ENCODE measurements at regions not wholly inside any gene's neighbourhood (a gene's known extent, or its start where the extent isn't known, plus 50 kb on each side); places are given as distances from the start of the nearest gene placed in this dataset.

DNA sequence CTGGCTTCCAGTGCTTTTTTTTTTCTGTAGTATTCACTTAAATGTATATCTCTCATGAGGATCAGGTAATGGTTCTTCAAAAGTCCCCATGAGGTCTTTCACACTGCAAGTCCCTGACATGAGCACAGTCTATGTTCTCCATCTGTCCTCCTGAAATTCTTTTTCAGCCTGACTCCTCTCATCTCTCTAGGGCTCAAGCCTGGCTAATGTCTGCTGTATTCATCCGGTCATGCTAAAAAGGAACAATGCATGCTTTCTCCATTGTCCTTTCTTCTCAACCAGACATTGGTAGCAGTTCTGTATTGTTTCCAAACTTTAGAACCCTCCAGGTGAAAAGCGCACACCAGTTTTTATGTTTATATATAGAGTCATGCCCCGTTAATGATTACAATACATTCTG is 368.3 kb upstream of the OLFM3 start:
- intact Hi-C loops (cut with DNase I), result no loop called here
- ATAC-seq (ENCODE audit: low FRiP score) (no peak), DNase-seq (no peak)
- H3K27ac ChIP-seq (ENCODE audit: low read depth in 1 of 2, low read length in 2 of 2), result no peak overlapping the region
- H3K36me3 ChIP-seq (ENCODE audit: control insufficient read depth in 1 of 2, insufficient read depth in 2 of 2, low read length in 1 of 2), result no peaks in the 10 kb centered on the region
- H3K27me3 ChIP-seq (ENCODE audit: control insufficient read depth in 1 of 2, insufficient read depth in 2 of 2, low read length in 1 of 2), result no peaks in the 10 kb centered on the region
- H3K9me3 ChIP-seq (ENCODE audit: control insufficient read depth, low read length), result no peaks in the 10 kb centered on the region
- no peak overlapping the region for H3K4me3 ChIP-seq (ENCODE audit: low read length in 2 of 2)
- WGBS, 2 donors, result 81 to 91% methylated on average over 3 of the region's 3 CpGs
- H3K4me1 ChIP-seq (ENCODE audit: control insufficient read depth in 1 of 2, insufficient read depth in 2 of 2, low read length in 2 of 2), result no peaks in the 10 kb centered on the region

DNA sequence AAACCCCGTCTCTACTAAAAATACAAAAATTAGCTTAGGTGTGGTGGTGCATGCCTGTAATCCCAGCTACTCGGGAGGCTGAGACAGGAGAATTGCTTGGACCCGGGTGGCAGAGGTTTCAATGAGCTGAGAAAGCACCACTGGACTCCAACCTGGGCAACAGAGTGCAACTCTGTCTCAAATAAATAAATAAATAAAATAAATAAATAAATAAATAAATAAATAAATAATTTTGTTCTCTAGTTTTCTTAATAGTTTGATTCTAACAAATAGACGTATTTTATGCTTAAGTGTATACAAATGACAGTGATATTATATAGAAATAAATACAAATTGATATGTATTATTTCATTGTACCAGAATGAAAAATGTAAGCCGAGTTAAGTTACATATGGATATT is 339.9 kb upstream of the OLFM3 start:
- intact Hi-C loops (cut with DNase I), result no loop called here
- ATAC-seq (ENCODE audit: low FRiP score), result no peak
- H3K36me3 ChIP-seq (ENCODE audit: control insufficient read depth in 1 of 2, insufficient read depth in 2 of 2, low read length in 1 of 2), result no peaks in the 10 kb centered on the region
- no peaks in the 10 kb centered on the region for H3K9me3 ChIP-seq (ENCODE audit: control insufficient read depth, low read length)
- no peaks in the 10 kb centered on the region for H3K27me3 ChIP-seq (ENCODE audit: control insufficient read depth in 1 of 2, insufficient read depth in 2 of 2, low read length in 1 of 2)
- WGBS, 2 donors, result 90% methylated on average over 5 of the region's 5 CpGs
- no peak overlapping the region for H3K4me3 ChIP-seq (ENCODE audit: low read length in 2 of 2)
- H3K4me1 ChIP-seq (ENCODE audit: control insufficient read depth in 1 of 2, insufficient read depth in 2 of 2, low read length in 2 of 2), result no peaks in the 10 kb centered on the region
- H3K27ac ChIP-seq (ENCODE audit: low read depth in 1 of 2, low read length in 2 of 2), result no peak overlapping the region
- no peak for DNase-seq

DNA sequence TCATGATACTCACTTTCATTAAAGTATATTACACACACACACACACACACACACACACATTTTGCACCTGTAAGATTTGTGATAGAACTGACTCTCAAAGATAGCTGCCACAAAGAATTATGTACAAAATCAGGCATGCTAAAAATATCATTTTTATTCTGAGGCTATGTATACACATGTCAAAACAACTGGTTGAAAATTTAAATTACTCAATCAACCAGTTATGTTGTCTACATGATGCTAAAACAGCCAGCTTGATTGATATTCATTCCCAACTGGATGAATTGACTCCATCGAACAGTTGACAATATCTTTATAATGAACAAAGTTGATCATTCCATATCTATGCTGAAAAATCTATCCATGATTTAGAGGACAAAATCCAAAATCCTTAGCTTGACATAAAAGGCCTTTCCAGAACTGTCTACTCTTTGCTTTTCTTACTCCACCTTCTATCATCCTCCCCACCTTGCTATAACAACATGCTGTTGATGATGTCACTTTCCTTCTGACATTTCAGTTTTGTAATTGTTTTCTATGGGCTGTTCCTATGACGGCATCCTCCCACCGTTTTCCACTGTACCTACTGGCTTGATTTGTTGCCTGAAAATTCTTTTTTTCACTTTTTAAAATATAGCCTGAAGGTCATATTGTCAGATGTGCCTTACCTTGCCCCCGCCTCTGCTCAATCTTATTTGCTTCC is 321.5 kb upstream of the OLFM3 start:
- DNase-seq (no peak), ATAC-seq (ENCODE audit: low FRiP score) (no peak)
- H3K27me3 ChIP-seq (ENCODE audit: control insufficient read depth in 1 of 2, insufficient read depth in 2 of 2, low read length in 1 of 2), result no peaks in the 10 kb centered on the region
- H3K27ac ChIP-seq (ENCODE audit: low read depth in 1 of 2, low read length in 2 of 2), result no peak overlapping the region
- H3K4me3 ChIP-seq (ENCODE audit: low read length in 2 of 2), result no peak overlapping the region
- no peaks in the 10 kb centered on the region for H3K36me3 ChIP-seq (ENCODE audit: control insufficient read depth in 1 of 2, insufficient read depth in 2 of 2, low read length in 1 of 2)
- 77 to 82% methylated on average over 4 of the region's 4 CpGs for WGBS, 2 donors
- intact Hi-C loops (cut with DNase I), result no loop called here
- H3K4me1 ChIP-seq (ENCODE audit: control insufficient read depth in 1 of 2, insufficient read depth in 2 of 2, low read length in 2 of 2), result no peaks in the 10 kb centered on the region
- H3K9me3 ChIP-seq (ENCODE audit: control insufficient read depth, low read length), result no peaks in the 10 kb centered on the region

DNA sequence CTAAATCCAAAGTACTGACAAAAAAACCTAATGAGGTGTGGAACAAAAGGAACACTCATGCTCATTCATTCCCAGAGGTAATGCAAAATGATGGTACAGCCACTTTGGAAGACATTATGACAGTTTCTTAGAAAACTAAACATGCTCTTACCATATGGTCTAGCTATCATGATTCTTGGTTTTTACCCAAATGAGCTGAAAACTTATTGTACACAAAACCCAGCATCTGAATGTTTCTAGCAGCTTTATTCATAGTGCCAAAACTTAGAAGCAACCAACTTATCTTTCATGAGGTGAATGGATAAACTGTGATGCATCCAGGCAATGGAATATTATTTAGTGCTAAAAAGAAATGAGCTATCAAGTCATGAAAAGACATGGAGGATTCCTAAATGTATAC is 318.4 kb upstream of the OLFM3 start:
- H3K27me3 ChIP-seq (ENCODE audit: control insufficient read depth in 1 of 2, insufficient read depth in 2 of 2, low read length in 1 of 2), result no peaks in the 10 kb centered on the region
- intact Hi-C loops (cut with DNase I), result no loop called here

DNA sequence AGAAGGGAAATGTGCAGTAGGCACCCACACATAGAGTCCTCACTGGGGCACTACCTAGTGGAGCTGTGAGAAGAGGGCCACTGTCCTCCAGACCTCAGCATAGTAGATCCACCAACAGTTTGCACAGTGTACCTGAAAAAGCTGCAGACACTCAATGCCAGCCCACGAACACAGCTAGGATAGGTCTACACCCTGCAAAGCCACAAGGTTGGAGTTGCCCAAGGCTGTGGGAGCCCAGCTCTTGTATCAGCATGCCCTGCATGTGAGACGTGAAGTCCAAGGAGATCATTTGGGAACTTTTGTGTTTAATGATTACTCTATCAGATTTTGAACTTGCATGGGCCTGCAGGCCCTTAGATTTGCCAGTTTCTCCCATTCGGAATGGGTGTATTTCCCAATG is 299.4 kb upstream of the OLFM3 start:
- Histone ChIP-seq H3K4me3 (ENCODE audit: low read length in 2 of 2) (no peak overlapping the region), H3K4me1 (ENCODE audit: control insufficient read depth in 1 of 2, insufficient read depth in 2 of 2, low read length in 2 of 2) (no peaks in the 10 kb centered on the region), H3K36me3 (ENCODE audit: control insufficient read depth in 1 of 2, insufficient read depth in 2 of 2, low read length in 1 of 2) (no peaks in the 10 kb centered on the region), H3K27ac (ENCODE audit: low read depth in 1 of 2, low read length in 2 of 2) (no peak overlapping the region), H3K9me3 (ENCODE audit: control insufficient read depth, low read length) (no peaks in the 10 kb centered on the region), H3K27me3 (ENCODE audit: control insufficient read depth in 1 of 2, insufficient read depth in 2 of 2, low read length in 1 of 2) (no peaks in the 10 kb centered on the region)
- 79 to 87% methylated on average over 3 of the region's 3 CpGs for WGBS, 2 donors
- DNase-seq, result peak in 1 of 2 donors; percentile 62
- no peak for ATAC-seq (ENCODE audit: low FRiP score)
- intact Hi-C loops (cut with DNase I), result no loop called here

More for the DNA sequence above, 318.4 kb upstream of the OLFM3 start:
- Histone ChIP-seq H3K27ac (ENCODE audit: low read depth in 1 of 2, low read length in 2 of 2) (no peak overlapping the region), H3K9me3 (ENCODE audit: control insufficient read depth, low read length) (no peaks in the 10 kb centered on the region), H3K4me1 (ENCODE audit: control insufficient read depth in 1 of 2, insufficient read depth in 2 of 2, low read length in 2 of 2) (no peaks in the 10 kb centered on the region), H3K4me3 (ENCODE audit: low read length in 2 of 2) (no peak overlapping the region), H3K36me3 (ENCODE audit: control insufficient read depth in 1 of 2, insufficient read depth in 2 of 2, low read length in 1 of 2) (no peaks in the 10 kb centered on the region)
- DNase-seq (no peak), ATAC-seq (ENCODE audit: low FRiP score) (no peak)

DNA sequence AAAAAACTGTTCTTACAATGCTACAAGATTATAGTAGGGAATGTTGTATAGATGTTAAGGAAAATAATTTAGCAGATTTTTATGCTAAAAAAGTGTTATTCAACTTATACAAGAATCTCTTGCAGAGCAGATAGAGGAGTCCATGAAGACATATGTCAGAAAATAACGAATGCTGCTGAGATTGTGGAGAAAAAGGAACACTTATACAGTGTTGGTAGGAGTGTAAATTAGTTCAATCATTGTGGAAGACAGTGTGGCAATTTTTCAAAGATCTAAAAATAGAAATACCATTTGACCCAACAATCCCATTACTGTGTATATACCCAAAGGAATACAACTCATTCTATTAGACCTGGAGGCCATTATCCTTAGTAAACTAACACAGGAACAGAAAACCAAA is 286.2 kb upstream of the OLFM3 start:
- 58 to 81% methylated on average over 1 of the region's 1 CpG for WGBS, 2 donors
- intact Hi-C loops (cut with DNase I), result no loop called here

DNA sequence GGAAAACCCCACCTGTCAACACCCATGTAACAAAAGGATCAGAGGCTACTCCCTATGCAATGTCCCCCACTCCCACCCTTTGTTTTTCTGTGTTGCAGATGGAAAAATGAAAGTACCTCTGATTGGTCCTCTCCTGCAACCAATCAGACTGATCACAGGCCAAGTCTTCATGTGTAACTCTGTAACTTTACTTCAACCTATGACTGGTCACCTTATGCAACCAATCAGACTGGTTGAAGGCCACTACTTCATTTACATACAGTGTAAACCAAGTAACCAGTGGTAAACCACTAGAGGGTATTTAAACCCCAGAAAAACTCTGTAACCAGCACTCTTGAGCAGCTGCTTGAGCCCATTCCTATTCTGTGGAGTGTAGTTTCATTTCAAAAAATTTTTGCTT is 266.3 kb upstream of the OLFM3 start:
- Histone ChIP-seq H3K4me1 (ENCODE audit: control insufficient read depth in 1 of 2, insufficient read depth in 2 of 2, low read length in 2 of 2) (no peaks in the 10 kb centered on the region), H3K27ac (ENCODE audit: low read depth in 1 of 2, low read length in 2 of 2) (no peak overlapping the region), H3K27me3 (ENCODE audit: control insufficient read depth in 1 of 2, insufficient read depth in 2 of 2, low read length in 1 of 2) (no peaks in the 10 kb centered on the region), H3K36me3 (ENCODE audit: control insufficient read depth in 1 of 2, insufficient read depth in 2 of 2, low read length in 1 of 2) (no peaks in the 10 kb centered on the region), H3K4me3 (ENCODE audit: low read length in 2 of 2) (no peak overlapping the region), H3K9me3 (ENCODE audit: control insufficient read depth, low read length) (no peaks in the 10 kb centered on the region)
- intact Hi-C loops (cut with DNase I), result no loop called here
- ATAC-seq (ENCODE audit: low FRiP score) (no peak), DNase-seq (no peak)

More for the DNA sequence above, 286.2 kb upstream of the OLFM3 start:
- H3K27ac ChIP-seq (ENCODE audit: low read depth in 1 of 2, low read length in 2 of 2), result no peak overlapping the region
- no peaks in the 10 kb centered on the region for H3K9me3 ChIP-seq (ENCODE audit: control insufficient read depth, low read length)
- no peaks in the 10 kb centered on the region for H3K4me1 ChIP-seq (ENCODE audit: control insufficient read depth in 1 of 2, insufficient read depth in 2 of 2, low read length in 2 of 2)
- ATAC-seq (ENCODE audit: low FRiP score) (no peak), DNase-seq (no peak)
- no peaks in the 10 kb centered on the region for H3K27me3 ChIP-seq (ENCODE audit: control insufficient read depth in 1 of 2, insufficient read depth in 2 of 2, low read length in 1 of 2)
- H3K36me3 ChIP-seq (ENCODE audit: control insufficient read depth in 1 of 2, insufficient read depth in 2 of 2, low read length in 1 of 2), result no peaks in the 10 kb centered on the region
- no peak overlapping the region for H3K4me3 ChIP-seq (ENCODE audit: low read length in 2 of 2)

DNA sequence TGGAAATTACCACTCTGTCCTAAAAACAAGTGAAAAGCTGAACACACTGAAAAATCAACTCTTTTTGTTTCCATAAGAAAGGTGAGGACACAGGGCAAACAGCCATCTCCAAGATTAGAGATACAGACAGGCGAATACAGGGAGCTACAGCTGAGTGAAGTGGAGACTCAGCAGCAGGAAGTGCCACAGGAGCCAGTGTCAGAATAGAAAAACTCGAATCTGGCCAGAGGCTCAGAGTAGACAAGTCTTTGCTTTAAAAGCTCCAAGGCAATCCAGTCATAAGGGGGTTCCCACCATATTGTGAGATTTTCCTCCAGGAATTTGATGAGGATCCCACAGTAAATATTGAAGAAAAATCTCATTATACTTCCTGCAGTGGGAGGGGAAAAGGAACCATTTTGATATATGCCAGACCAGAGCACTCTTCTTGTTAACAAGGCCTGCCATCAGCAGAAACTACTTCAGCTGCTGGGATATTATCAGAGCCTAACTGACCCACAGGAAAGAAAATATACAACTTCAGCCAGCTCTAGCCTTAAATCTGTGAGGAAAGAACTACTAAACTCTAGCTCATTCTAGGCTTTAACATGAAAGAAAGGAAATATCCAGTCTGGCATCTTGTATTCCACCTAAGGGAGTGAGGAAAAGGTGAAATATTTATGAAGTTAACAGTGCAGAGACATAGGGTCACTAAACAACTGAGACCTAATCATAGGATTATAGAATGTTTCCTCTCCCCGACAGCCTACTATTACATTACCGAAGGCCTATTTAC is 256.2 kb upstream of the OLFM3 start:
- H3K27me3 ChIP-seq (ENCODE audit: control insufficient read depth in 1 of 2, insufficient read depth in 2 of 2, low read length in 1 of 2), result peaks cover 0 to 1% of the 10 kb centered on the region in 2 donors
- 54 to 58% methylated on average over 4 of the region's 4 CpGs for WGBS, 2 donors
- intact Hi-C loops (cut with DNase I), result no loop called here
- no peaks in the 10 kb centered on the region for H3K4me1 ChIP-seq (ENCODE audit: control insufficient read depth in 1 of 2, insufficient read depth in 2 of 2, low read length in 2 of 2)
- no peak overlapping the region for H3K4me3 ChIP-seq (ENCODE audit: low read length in 2 of 2)
- no peak for DNase-seq
- H3K27ac ChIP-seq (ENCODE audit: low read depth in 1 of 2, low read length in 2 of 2), result no peak overlapping the region
- H3K9me3 ChIP-seq (ENCODE audit: control insufficient read depth, low read length), result no peaks in the 10 kb centered on the region
- H3K36me3 ChIP-seq (ENCODE audit: control insufficient read depth in 1 of 2, insufficient read depth in 2 of 2, low read length in 1 of 2), result no peaks in the 10 kb centered on the region
- no peak for ATAC-seq (ENCODE audit: low FRiP score)

All from aorta (tissue), 5 donors.